ENCODE measurements at regions not wholly inside any gene's neighbourhood (a gene's known extent, or its start where the extent isn't known, plus 50 kb on each side); places are given as distances from the start of the nearest gene placed in this dataset.

GRCh38 chr3:177597311-177598096, 400.2 kb upstream of the TBL1XR1 start:
- H3K4me3 ChIP-seq, result peak overlapping the region in 1 of 8 donors; percentile 29
- H3K9me3 ChIP-seq, result no peaks in the 10 kb centered on the region
- no peak for DNase-seq
- H3K36me3 ChIP-seq, result no peaks in the 10 kb centered on the region
- H3K4me1 ChIP-seq, result peaks cover 31 to 88% (median 64%) of the 10 kb centered on the region in 6 donors
- no peaks in the 10 kb centered on the region for H3K27me3 ChIP-seq (replicated peaks in 1 of 7)
- H3K27ac ChIP-seq, result peak overlapping the region; percentile 65 to 83 (median 79)
- WGBS, 5 donors, result 7 to 14% (median 11%) methylated on average over 10 of the region's 10 CpGs
- intact Hi-C loops (cut with DNase I; ENCODE audit: low total_unique reads), result no loop called here
- TF ChIP-seq POLR2AphosphoS5 (IDR thresholded peaks at IDR 0.05), result peak in 1 of 3 donors; percentile 57
- no peak for TF ChIP-seq POLR2A (IDR thresholded peaks at IDR 0.05)

GRCh38 chr3:177598097-177598833, 401.0 kb upstream of the TBL1XR1 start:
- H3K4me1 ChIP-seq, result peaks cover 36 to 91% (median 71%) of the 10 kb centered on the region in 6 donors
- TF ChIP-seq CTCF (IDR thresholded peaks at IDR 0.05 in 8 of 11, conservative IDR thresholded peaks at IDR 0.05 in 3 of 11) (no peak), POLR2A (IDR thresholded peaks at IDR 0.05) (no peak), POLR2AphosphoS5 (IDR thresholded peaks at IDR 0.05) (no peak)
- intact Hi-C loops (cut with DNase I; ENCODE audit: low total_unique reads), result no loop called here
- H3K9me3 ChIP-seq, result no peaks in the 10 kb centered on the region
- H3K27ac ChIP-seq, result peak overlapping the region in 7 of 8 donors; percentile 65 to 83 (median 80)
- WGBS, 5 donors, result 40 to 65% (median 55%) methylated on average over 4 of the region's 4 CpGs
- DNase-seq, result no peak
- no peaks in the 10 kb centered on the region for H3K36me3 ChIP-seq
- no peaks in the 10 kb centered on the region for H3K27me3 ChIP-seq (replicated peaks in 1 of 7)
- peak overlapping the region in 1 of 8 donors; percentile 29 for H3K4me3 ChIP-seq

GRCh38 chr3:177599326-177599725, 402.0 kb upstream of the TBL1XR1 start:
- Histone ChIP-seq H3K27ac (peak overlapping the region; percentile 3 to 83 (median 77)), H3K4me1 (peaks cover 36 to 97% (median 74%) of the 10 kb centered on the region in 6 donors), H3K27me3 (replicated peaks in 1 of 7) (no peaks in the 10 kb centered on the region), H3K9me3 (no peaks in the 10 kb centered on the region), H3K36me3 (no peaks in the 10 kb centered on the region), H3K4me3 (no peak overlapping the region)
- no peak for TF ChIP-seq POLR2AphosphoS5 (IDR thresholded peaks at IDR 0.05)
- TF ChIP-seq CTCF (IDR thresholded peaks at IDR 0.05 in 8 of 11, conservative IDR thresholded peaks at IDR 0.05 in 3 of 11), result no peak
- no peak for TF ChIP-seq POLR2A (IDR thresholded peaks at IDR 0.05)
- WGBS, 5 donors, result 22 to 46% (median 36%) methylated on average over 2 of the region's 2 CpGs
- DNase-seq, result no peak
- intact Hi-C loops (cut with DNase I; ENCODE audit: low total_unique reads), result no loop called here

GRCh38 chr3:177599837-177600236, 402.6 kb upstream of the TBL1XR1 start:
- peaks cover 0 to under 1% (median 0%) of the 10 kb centered on the region in 8 donors for H3K9me3 ChIP-seq
- 83 to 91% (median 87%) methylated on average over 4 of the region's 4 CpGs for WGBS, 5 donors
- no peaks in the 10 kb centered on the region for H3K27me3 ChIP-seq (replicated peaks in 1 of 7)
- no peak for TF ChIP-seq CTCF (IDR thresholded peaks at IDR 0.05 in 8 of 11, conservative IDR thresholded peaks at IDR 0.05 in 3 of 11)
- TF ChIP-seq POLR2AphosphoS5 (IDR thresholded peaks at IDR 0.05), result no peak
- TF ChIP-seq POLR2A (IDR thresholded peaks at IDR 0.05), result no peak
- no peak for DNase-seq
- peaks cover 36 to 92% (median 72%) of the 10 kb centered on the region in 6 donors for H3K4me1 ChIP-seq
- H3K4me3 ChIP-seq, result no peak overlapping the region
- peak overlapping the region in 5 of 8 donors; percentile 29 to 83 (median 82) for H3K27ac ChIP-seq
- intact Hi-C loops (cut with DNase I; ENCODE audit: low total_unique reads), result no loop called here
- no peaks in the 10 kb centered on the region for H3K36me3 ChIP-seq

Measured in spleen (tissue), 11 donors.